ENCODE measurements at regions not wholly inside any gene's neighbourhood (a gene's known extent, or its start where the extent isn't known, plus 50 kb on each side); places are given as distances from the start of the nearest gene placed in this dataset.

DNA sequence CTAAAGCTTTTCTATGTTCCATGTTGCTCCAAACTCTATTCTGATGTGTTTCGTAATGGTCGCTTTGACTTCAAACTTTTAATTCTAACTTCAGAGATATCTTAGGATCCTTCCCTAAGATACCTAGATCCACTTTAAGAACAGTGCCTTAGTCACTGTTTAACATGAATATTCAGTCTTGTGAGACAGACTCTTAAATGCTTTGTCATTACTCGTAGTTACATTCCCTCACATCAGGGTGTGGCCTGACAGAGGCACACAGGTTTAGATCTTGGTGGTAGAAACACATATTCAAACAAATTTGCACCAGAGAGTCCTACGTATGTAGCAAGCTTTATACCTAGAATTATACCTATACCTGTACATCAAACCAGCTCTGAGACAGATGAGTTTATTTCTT, 687.0 kb upstream of the C9orf72 start:
- TF ChIP-seq SREBF1 (IDR thresholded peaks at IDR 0.05; ENCODE audit: borderline replicate concordance, low read depth, low read length): no peak
- TF ChIP-seq SPI1 (IDR thresholded peaks at IDR 0.05; ENCODE audit: borderline replicate concordance, low read depth, low read length): no peak
- TF ChIP-seq, protein P1, sequence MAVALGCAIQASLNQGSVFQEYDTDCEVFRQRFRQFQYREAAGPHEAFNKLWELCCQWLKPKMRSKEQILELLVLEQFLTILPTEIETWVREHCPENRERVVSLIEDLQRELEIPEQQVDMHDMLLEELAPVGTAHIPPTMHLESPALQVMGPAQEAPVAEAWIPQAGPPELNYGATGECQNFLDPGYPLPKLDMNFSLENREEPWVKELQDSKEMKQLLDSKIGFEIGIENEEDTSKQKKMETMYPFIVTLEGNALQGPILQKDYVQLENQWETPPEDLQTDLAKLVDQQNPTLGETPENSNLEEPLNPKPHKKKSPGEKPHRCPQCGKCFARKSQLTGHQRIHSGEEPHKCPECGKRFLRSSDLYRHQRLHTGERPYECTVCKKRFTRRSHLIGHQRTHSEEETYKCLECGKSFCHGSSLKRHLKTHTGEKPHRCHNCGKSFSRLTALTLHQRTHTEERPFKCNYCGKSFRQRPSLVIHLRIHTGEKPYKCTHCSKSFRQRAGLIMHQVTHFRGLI (CRISPR knock-in tag; IDR thresholded peaks at IDR 0.05): no peak
- TF ChIP-seq, protein P2, sequence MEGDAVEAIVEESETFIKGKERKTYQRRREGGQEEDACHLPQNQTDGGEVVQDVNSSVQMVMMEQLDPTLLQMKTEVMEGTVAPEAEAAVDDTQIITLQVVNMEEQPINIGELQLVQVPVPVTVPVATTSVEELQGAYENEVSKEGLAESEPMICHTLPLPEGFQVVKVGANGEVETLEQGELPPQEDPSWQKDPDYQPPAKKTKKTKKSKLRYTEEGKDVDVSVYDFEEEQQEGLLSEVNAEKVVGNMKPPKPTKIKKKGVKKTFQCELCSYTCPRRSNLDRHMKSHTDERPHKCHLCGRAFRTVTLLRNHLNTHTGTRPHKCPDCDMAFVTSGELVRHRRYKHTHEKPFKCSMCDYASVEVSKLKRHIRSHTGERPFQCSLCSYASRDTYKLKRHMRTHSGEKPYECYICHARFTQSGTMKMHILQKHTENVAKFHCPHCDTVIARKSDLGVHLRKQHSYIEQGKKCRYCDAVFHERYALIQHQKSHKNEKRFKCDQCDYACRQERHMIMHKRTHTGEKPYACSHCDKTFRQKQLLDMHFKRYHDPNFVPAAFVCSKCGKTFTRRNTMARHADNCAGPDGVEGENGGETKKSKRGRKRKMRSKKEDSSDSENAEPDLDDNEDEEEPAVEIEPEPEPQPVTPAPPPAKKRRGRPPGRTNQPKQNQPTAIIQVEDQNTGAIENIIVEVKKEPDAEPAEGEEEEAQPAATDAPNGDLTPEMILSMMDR (IDR thresholded peaks at IDR 0.05 in 2 of 3, conservative IDR thresholded peaks at IDR 0.05 in 1 of 3; ENCODE audit: insufficient read depth in 2 of 3, low read depth in 1 of 3, low read length in 3 of 3): no peak

Measured in K562 (cell line).